ENCODE measurements at regions not wholly inside any gene's neighbourhood (a gene's known extent, or its start where the extent isn't known, plus 50 kb on each side); places are given as distances from the start of the nearest gene placed in this dataset.

DNA sequence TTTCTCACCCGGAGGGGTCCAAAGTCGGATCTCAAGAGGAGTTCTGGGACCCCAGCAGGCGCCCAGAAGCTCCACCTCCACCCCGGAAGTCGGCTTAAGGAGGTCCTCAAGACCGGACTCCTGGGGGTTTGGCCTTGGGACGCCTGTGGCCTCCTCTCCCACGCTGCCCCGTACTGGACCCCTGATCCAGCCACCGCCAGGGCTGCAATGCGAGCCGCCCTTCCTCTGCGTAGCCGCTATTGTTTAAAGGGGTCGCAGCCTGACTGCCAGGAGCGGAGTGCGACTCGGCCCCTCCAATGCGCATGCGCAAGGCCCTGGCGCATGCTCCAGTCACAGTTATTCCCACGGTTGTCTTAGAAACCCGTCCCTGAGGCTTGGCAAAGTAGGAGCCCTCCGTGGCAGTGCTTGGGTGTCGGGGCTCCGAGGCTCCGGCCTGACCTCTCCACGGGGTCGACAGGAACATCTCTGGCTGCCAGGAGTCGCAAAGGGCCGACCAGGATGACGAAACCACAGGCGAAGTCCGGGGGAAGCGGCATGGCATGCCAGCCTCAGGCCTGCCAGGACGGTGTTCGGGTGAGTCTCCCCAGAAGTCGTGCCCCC, 719.0 kb downstream of the KCNJ18 start:
- intact Hi-C loops (cut with micrococcal nuclease) = no loop called here

DNA sequence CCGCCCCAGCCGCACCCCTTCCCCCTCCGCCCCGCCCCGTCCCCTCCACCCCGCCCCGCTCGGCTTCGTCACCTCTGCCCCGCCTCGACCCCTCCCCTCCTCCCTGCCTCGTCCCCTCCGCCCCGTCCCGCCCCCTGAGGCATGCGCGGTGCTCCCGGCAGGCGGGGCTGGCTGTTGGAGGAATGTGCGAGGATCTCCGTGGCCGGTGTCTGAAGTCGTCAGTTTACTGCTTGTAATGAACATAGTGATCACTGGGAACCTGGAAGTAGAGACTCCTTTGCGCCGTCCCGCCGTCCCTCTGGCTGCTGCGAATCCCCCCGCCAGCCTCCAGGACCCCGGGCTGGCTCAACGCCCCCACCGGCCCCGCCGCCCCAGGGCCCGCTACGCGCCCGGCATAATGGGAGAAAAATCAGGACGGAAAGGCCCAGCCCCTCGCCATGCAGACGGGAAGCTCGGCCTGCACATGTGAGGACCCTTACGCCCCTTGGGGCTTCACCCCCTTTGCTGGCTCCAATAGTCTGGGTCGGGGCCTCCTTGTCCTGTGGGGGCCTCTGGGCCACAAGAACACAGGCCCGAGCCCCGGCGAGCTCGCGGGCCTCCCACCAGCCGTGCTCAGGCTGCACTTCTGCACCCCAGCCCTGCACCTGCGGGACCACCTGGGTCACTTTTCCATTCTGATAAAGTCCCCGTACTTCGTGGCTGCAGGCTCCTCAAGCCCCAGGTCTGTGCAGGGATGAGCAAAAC, 743.1 kb downstream of the KCNJ18 start:
- intact Hi-C loops (cut with micrococcal nuclease) = no loop called here

DNA sequence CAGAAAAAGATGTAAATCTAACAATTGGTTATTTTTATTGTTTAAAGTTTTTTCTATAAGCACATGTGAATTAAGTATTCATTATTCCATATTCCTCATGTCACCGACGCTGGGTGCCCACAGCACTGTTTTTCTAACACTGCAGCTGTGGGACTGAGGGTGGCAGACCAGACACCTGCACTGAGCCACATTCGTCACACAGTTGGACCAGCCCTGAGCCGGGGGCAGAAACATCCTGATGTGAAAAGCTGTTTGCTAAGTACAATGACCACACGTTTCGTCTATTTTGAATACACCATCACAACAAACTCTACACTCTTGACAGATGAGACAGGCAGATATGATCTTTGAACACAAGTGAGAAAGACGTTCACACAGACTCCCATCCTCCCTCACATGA, 749.5 kb downstream of the KCNJ18 start:
- intact Hi-C loops (cut with micrococcal nuclease) = no loop called here

DNA sequence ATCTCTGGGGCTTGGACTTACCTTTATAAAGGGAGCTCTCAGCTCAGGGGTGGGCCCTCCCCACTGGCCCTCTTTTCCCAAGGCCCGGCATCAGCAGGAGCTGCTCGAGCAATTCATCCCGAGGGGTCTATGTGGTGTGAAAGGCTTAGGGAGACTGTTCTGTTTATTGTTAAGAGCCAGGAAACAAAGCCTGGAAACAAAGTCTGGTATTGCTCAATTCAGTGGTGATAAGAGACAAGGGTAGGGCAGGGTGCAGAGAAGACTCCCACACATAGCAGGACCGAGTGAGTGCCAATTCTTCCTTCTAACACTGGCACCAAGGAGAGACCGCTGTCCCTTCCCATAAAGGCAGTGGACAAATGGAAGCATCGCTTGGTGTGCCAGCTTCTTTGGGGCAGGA, 750.7 kb downstream of the KCNJ18 start:
- intact Hi-C loops (cut with micrococcal nuclease) = no loop called here

DNA sequence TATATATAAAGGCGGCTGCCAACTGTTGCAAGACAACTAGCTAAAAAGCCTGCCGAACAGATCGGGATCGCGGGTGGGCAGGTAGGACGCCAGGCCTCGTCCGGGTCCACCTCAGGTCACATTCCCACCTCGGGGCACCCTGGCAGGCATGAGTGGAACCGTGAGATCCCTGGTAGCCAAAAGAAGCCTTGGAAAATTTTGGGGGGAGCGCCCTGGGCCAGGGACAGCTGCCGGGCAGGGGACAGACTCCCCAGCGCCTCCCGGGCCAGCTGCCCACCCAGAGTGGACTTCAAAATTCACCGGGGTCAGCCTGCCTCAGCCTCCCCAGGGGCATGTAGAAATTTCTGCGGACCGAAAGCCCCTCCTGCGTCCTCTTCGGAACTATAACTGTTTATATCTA, 760.9 kb downstream of the KCNJ18 start:
- intact Hi-C loops (cut with micrococcal nuclease) = no loop called here

DNA sequence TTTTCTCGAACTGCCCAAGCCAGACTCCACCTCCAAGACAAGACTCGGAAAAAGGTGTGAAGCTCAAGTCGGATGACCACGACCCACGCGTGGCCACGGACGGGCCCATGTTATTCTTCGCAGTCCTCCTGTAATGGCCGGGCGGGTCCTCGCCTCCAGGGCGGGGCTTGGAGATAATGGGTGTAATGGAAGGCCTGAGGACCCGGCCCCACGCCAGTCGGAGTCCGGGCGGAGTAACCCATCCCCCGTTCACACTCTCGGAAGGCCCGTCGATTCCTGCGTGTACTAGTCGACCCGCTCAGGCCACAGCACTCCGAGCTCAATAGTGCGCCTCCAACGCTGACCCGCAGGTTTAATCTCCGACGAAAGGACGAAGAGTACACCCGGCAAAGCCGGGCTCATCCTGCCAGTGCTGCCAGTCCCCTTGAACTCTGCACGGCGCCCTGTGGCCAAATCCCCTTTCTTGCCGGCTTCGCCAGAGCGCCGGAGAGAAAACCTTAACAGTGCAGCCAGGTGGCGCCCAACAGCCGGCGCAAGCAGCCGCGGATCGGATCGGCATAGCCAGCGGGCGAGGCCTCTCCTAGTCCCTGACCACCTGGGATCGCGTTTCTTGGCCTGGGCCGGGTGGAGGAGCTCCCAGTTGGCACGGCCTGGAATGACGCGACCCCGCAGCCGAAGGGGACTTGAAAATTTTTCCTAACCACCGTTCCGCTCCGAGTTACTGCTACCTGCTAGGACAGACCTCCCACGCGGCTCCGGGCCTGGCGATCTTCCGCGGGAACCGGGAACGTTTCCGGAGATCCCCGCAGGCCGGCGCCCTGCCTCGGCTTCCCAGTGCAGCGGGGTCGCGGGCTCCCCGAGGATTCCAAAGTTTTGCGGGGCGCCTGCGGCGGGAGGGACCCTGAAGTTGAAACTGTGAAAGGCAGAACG, 762.0 kb downstream of the KCNJ18 start:
- intact Hi-C loops (cut with micrococcal nuclease) = no loop called here

DNA sequence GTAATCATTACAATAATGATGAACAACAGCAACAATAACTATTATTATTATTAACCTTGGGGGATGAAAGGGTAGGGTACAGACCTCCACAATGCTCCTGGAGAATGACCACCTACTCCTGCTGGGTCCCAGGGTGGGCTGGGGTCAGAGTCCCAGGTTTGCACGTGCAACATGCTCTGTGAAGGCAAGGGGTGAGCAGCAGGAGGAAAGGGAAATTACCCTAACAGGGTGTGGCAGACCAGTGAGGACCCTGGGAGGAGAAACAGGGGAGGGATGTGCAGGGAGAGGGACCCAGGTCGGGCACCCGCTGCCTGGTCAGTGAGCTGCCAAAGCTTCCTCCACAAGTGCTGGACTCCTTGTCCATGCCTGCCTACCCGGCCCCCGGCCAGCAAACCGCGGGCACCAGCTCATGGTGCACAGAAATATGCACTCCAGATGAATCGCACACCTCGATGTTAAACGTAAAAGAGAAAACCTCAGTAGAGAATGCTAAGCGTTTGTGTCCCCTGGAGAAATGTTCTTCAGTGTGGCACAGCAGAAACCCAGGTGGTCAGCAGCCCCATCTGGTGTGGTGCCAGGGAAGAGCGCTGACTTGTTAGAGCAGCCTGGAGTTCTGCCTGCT, 767.1 kb downstream of the KCNJ18 start:
- intact Hi-C loops (cut with micrococcal nuclease) = no loop called here

DNA sequence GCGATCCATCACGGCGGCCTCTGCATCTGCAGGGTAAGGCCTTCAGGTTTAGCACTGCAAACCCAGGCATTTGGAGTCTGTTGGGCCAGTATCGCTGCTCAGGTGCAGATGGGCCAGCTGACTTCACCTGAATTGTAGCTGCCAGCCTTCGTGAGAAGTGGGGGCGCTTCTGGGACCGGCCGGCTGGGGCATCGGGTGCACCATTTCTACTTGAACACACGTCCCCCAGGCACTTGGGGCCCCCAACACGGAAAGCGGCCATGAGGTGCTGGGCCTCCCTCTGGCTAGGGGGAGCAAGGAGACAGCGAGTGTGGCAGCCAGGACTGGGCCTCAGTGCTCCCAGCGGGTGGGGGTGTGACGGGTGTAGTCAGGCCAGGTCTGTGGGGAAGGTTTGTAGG, 767.6 kb downstream of the KCNJ18 start:
- intact Hi-C loops (cut with micrococcal nuclease) = no loop called here

DNA sequence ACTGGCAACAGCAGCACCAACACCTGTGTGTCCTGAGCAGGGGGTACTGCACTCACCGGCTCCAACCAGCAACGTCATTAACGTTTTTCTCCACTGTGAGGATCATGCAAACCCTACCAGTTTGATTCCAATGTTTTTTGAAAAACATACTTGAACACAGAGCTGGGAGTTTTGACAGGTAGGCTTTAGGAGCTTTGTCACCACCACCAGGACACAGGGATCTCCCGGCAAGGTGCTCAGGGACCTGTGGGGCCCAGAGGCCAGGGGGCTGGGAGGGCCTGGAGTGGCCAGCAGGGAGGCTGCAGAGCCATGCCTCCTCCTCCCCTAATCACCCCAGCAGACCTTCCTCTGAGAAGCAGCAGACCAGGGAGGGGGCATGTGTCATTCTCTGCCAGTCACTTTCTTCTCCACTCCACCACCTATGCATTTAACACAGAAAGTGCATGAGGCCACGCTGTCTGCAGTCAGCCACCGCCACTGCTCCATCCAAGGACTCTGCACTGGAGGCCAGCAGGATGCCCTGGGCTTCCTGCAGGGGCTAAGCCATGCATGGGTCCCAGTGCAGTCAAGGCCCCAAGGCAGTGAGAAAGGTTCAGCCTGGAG, 768.2 kb downstream of the KCNJ18 start:
- intact Hi-C loops (cut with micrococcal nuclease) = no loop called here

DNA sequence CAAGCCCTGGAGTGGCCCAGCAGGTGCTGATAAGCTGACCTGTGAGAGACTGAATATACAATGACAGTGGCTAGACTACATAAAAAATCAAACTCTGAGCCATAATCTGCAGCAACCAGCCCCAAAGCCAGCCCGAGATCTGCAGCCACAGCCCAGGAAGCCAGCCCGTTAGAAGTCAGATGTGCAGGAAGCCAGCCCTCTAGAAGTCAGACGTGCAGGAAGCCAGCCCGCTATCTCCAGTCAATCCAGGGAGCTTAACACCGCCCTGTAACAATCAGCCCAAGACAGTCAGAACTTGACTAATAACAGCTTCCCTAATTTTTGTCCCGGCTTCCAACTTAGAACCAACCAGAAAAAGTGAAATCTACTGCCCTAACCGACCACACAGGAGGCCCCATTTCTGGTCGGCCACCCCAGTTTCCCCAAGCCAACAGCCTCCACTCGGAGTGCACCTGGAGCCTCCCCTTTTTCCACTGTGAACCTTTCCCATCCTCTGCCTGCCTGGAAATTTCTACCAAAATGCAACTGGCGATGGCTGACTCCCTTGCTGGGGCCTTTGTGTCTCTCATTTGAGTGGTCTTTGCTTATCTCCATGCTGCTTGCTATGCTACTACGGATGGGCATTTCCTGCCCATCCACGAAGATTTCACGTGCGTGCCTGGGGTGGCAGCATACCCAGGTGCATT, 769.3 kb downstream of the KCNJ18 start:
- intact Hi-C loops (cut with micrococcal nuclease) = no loop called here

DNA sequence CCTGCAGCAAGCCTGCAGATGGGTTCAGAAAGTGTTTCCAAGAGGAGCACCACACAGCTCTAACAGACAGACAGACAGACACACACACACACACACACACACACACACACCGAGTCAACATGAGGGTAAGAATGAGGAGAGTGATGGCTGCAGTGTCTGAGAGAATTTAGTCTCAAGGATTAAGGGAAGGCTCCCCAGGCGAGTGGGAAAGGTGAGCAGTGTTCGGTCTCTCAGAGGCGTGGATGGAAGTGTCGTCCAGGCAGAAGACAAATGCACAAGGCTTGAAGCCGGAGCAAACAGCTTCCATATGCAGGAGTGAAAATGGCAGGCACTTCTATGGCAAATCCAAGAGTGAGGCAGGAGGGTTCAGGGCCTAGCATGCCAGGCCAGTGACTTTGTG, 770.1 kb downstream of the KCNJ18 start:
- intact Hi-C loops (cut with micrococcal nuclease) = no loop called here

DNA sequence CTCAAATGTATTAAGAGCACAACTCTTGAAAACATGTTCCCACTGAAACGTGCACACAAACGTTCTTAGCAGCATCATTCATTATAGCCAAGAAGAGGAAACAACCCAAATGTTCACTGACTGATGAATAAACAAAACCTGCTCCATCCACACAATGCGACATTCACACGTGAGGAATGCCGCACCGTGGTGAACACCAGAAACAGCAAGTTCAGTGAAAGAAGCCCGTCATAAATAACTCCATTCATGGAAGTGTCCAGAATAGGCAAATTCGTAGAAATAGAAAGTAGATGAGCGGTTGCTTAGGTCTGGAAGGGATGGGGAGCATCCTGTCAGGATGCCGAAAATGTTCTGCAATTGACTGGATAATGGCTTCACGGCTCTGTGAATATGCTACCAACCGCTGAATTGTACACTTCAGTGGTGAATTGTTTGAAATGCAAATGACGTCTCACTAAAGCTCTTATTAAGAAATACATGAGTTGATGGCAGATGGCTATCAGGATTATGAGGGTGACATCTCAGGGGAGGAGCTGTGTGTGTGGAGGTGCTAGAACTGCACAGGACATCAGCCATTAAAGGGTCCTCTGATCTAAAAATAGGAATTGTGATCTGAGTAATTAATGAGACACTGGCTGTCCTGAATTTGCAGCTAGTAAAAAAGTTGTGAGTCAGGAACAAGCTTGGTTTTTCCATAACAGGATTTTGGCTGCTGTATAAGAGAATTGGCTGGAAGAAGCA, 771.0 kb downstream of the KCNJ18 start:
- intact Hi-C loops (cut with micrococcal nuclease) = no loop called here

DNA sequence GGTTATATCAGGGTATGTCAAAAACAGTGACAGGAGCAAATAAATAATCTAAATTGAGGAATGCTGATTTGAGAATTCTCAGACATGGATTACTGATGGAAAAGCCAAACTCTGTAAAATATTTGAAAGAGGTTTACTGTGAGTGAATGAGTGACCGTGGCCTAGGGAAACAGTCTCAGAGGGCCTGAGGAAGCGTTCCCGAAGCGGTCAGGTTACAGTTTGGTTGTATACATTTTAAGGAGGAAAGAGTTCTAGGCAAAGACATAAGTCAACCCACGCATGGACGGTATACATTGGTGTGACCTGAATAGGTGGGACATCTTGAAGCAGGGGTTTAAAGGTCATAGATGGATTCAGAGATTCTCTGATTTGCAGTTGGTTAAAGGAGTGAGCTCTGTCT, 771.7 kb downstream of the KCNJ18 start:
- intact Hi-C loops (cut with micrococcal nuclease) = no loop called here

DNA sequence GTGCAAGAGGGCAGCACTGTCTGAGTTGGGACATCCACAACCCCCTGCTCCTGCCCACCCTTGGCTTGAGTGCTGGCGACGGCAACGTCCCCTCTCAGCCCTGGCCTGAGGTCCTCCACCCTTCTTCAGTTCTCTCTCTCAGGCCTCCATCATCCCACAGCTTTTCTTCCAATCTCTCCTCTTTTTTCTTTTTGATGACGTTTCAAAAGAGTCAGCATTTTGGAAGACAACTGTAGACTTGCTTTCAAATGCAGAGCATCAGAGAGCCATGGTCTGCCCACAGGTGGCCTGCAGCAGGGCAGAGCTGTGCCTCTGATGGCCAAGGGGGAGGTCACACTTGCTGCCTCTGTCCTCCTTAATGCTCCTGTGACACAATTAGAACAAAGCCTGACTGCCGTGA, 775.4 kb downstream of the KCNJ18 start:
- intact Hi-C loops (cut with micrococcal nuclease) = no loop called here

DNA sequence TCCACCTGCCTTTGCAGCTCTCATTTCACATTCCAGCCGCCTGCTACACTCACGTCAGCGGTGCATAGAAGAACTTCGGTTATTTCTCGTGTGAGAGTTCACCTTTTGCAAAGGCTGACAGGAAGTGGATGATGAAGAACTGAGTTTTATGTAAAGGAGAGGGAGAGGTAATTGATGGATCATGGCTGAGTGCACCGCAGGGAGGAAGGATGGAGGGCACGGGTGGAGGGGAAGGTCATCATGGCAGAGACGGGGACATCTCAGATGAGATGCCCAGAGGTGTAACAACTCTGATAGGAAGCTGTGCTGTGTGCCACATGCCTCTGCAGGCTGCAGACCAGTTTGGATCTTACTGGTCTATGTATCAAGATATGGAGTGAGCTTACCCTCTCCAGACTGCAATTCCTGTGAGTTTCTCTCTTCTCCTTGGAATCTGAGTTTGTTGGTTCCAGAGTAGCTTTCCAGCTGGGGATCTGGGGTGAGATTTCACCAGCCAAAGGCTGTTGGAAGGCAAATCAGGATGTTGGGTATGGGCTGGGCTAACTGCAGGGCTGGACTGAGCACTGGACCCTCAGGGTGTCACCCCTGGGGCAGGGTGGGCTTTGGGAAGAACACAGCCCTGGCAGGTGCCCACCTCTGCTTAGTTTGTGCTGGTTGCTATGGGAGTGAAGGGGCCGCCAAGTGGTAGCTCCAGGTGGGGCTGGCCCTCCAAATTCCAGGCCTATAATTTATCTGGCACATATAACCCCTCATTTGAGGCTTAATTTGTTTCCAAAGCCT, 777.0 kb downstream of the KCNJ18 start:
- intact Hi-C loops (cut with micrococcal nuclease) = no loop called here

DNA sequence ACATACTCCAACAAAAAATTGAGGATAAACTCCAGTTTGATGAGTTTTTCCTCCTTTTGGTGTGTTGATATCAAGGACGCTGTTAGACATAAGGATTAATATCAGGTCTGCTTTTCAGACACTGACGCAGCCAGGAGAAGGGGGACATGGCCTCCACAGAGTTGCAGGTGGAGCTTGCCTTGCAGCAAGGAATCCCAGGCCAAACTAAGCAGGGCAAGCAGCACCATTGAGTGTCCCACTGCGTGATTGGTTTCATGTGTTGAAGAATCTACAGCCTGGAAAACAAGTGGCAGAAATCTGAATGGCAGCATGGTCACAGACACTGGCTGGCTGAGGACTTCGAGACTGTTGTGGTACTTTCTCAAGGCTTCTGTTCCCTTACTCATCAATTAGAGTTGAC, 777.6 kb downstream of the KCNJ18 start:
- intact Hi-C loops (cut with micrococcal nuclease) = no loop called here

DNA sequence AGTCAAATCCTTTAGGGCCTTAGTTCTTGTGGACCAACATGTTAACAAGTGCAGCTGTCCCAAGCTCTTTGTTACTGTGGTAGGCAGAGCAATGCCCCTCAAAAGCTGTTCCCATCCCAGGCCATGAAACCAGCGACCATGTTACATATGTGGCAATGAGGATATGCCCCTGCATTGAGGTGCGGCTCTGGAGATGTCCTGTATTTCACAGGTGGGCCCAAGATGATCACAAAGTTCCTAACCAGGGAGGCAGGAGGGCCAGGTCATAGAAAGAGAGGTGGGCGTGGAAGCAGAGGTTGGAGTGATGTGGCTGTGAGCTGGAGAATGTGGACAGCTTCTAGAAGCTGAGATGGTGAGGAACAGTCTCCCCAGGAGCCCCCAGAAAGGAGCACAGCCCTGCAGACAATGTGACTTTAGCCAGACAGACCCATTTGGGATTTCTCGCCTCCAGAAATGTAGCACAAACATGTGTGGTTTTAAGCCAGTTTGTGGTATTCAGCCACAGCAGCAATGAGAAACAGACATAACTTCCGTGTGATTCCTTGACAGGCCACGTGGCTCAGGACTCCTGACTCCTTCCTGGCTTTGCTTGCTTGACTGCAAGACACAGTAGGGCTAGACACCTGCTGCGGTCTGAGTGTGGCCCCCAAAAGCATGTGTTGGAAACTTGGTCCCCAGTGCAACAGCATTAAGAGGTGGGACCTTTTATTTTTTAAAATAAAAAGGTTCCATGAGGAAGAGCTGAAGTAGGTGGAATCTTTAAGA, 778.3 kb downstream of the KCNJ18 start:
- intact Hi-C loops (cut with micrococcal nuclease) = no loop called here

DNA sequence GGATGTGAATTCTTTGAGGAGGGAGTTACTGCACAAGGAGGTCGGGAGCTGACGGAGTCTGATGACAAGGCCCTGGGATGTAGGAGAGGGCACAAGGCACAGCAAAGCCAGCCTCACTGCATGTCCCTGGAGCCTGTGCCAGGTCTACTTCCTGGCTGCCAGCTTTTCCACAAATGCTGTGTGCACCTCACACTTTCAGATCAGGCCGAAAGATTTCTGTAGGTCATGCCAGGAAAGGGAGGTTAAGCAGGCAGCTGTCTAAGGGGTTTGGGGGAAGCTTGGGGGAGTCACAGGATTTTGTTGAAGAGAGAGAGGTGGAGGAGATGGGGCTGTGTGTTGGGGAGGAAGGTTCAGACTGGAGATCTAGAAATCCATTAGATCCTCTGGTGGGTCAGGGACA, 792.5 kb downstream of the KCNJ18 start:
- intact Hi-C loops (cut with micrococcal nuclease) = loop anchor here (10.0 kb wide), 1 partner anchor 50 kb away; no protein-coding TSS in a partner anchor

DNA sequence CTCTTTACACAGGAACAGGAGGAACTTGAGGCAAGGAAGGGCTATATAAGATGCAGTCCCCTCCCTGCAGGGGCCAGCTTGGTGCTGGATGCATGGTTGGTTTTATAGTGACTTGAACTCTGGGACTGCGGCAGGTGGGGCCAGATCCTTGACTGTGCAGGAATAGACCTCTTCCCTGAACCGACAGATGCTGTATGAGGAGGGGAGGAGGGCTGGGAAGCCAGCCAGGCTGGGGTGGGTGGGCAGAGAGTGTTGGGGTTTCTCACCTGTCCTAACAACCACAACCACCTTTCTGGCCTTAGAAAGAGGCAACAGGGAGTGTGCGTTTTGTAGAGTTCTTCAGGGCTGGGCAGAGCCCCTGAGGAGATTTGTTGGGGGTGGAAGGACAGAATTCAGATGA, 798.1 kb downstream of the KCNJ18 start:
- intact Hi-C loops (cut with micrococcal nuclease) = no loop called here
